ENCODE measurements at regions not wholly inside any gene's neighbourhood (a gene's known extent, or its start where the extent isn't known, plus 50 kb on each side); places are given as distances from the start of the nearest gene placed in this dataset.

GRCh38 chr2:83063933-83064332, 1395.1 kb downstream of the SUCLG1 start:
- Histone ChIP-seq H3K4me1 (ENCODE audit: control insufficient read depth in 2 of 2, insufficient read depth in 2 of 2, low read length in 2 of 2) (no peaks in the 10 kb centered on the region), H3K9me3 (ENCODE audit: control insufficient read depth in 2 of 3, low read length in 3 of 3) (peaks cover 0 to under 1% (median 0%) of the 10 kb centered on the region in 3 experiments), H3K36me3 (ENCODE audit: control insufficient read depth in 2 of 3, insufficient read depth in 3 of 3, low read length in 3 of 3) (no peaks in the 10 kb centered on the region), H3K4me3 (ENCODE audit: low read length) (no peak overlapping the region), H3K27ac (ENCODE audit: low read depth, low read length) (no peak overlapping the region), H3K27me3 (ENCODE audit: control insufficient read depth in 2 of 2, insufficient read depth in 2 of 2, low read length in 2 of 2) (no peaks in the 10 kb centered on the region)
- no peak for ATAC-seq
- POLR2A ChIA-PET: no interaction called here
- H3K36me3 Mint-ChIP-seq: no peaks in the 10 kb centered on the region
- DNase-seq: no peak
- H3K27ac Mint-ChIP-seq: no peak overlapping the region
- no peaks in the 10 kb centered on the region for H3K4me1 Mint-ChIP-seq
- intact Hi-C loops (cut with micrococcal nuclease): no loop called here
- no peaks in the 10 kb centered on the region for H3K27me3 Mint-ChIP-seq
- CTCF ChIA-PET: no interaction called here
- H3K9me3 Mint-ChIP-seq: peaks cover 0 to 15% (median 6%) of the 10 kb centered on the region in 11 donors
- H3K4me3 Mint-ChIP-seq: no peak overlapping the region

GRCh38 chr2:83063511-83063910, 1395.6 kb downstream of the SUCLG1 start:
- Histone ChIP-seq H3K27me3 (ENCODE audit: control insufficient read depth in 2 of 2, insufficient read depth in 2 of 2, low read length in 2 of 2) (no peaks in the 10 kb centered on the region), H3K4me1 (ENCODE audit: control insufficient read depth in 2 of 2, insufficient read depth in 2 of 2, low read length in 2 of 2) (no peaks in the 10 kb centered on the region), H3K4me3 (ENCODE audit: low read length) (no peak overlapping the region), H3K36me3 (ENCODE audit: control insufficient read depth in 2 of 3, insufficient read depth in 3 of 3, low read length in 3 of 3) (no peaks in the 10 kb centered on the region), H3K27ac (ENCODE audit: low read depth, low read length) (no peak overlapping the region), H3K9me3 (ENCODE audit: control insufficient read depth in 2 of 3, low read length in 3 of 3) (peaks cover 0 to 4% (median 0%) of the 10 kb centered on the region in 3 experiments)
- ChIA-PET POLR2A (no interaction called here), CTCF (no interaction called here)
- H3K4me3 Mint-ChIP-seq: no peak overlapping the region
- DNase-seq: no peak
- intact Hi-C loops (cut with micrococcal nuclease): no loop called here
- no peak overlapping the region for H3K27ac Mint-ChIP-seq
- no peaks in the 10 kb centered on the region for H3K27me3 Mint-ChIP-seq
- H3K36me3 Mint-ChIP-seq: no peaks in the 10 kb centered on the region
- no peak for ATAC-seq
- no peaks in the 10 kb centered on the region for H3K4me1 Mint-ChIP-seq
- peaks cover 2 to 19% (median 8%) of the 10 kb centered on the region in 11 donors for H3K9me3 Mint-ChIP-seq

GRCh38 chr2:83058683-83059082, 1400.4 kb downstream of the SUCLG1 start:
- no peak overlapping the region for H3K27ac Mint-ChIP-seq
- Histone ChIP-seq H3K36me3 (ENCODE audit: control insufficient read depth in 2 of 3, insufficient read depth in 3 of 3, low read length in 3 of 3) (no peaks in the 10 kb centered on the region), H3K27ac (ENCODE audit: low read depth, low read length) (no peak overlapping the region), H3K9me3 (ENCODE audit: control insufficient read depth in 2 of 3, low read length in 3 of 3) (peaks cover 0 to 9% (median 0%) of the 10 kb centered on the region in 3 experiments), H3K4me3 (ENCODE audit: low read length) (no peak overlapping the region), H3K27me3 (ENCODE audit: control insufficient read depth in 2 of 2, insufficient read depth in 2 of 2, low read length in 2 of 2) (no peaks in the 10 kb centered on the region), H3K4me1 (ENCODE audit: control insufficient read depth in 2 of 2, insufficient read depth in 2 of 2, low read length in 2 of 2) (no peaks in the 10 kb centered on the region)
- H3K36me3 Mint-ChIP-seq: no peaks in the 10 kb centered on the region
- intact Hi-C loops (cut with micrococcal nuclease): no loop called here
- H3K4me1 Mint-ChIP-seq: no peaks in the 10 kb centered on the region
- no peak for ATAC-seq
- DNase-seq: no peak
- ChIA-PET CTCF (no interaction called here), POLR2A (no interaction called here)
- peaks cover 0 to 14% (median 5%) of the 10 kb centered on the region in 11 donors for H3K9me3 Mint-ChIP-seq
- H3K4me3 Mint-ChIP-seq: no peak overlapping the region
- H3K27me3 Mint-ChIP-seq: no peaks in the 10 kb centered on the region

DNA sequence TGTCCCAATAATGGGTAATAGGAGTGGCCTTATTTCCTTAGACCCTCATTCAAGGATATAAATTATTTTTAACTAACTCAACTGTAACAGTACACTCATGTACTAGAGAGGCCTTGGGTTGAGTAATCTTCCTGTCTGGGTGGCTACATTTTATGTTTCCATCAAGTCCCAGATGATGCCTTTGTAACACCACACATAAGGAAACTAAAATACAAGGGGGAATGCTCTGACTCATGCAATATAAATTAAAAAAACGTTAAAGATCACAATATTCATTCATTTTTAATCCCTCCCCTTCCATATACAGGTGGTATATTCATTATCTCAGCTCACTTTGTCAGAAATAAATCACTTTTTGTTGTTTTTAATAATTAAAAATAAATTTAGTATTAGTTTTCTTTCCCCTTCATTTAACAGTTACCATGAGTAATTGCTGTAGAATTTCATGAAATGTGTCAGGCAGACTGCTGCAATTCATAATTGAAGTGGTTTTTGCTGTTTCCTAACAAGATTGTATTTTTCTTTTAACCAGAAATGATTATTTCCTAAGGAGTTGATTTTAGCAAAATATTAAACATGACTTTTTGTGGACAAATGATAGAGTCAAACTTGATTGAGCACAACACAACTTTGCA, 1403.6 kb downstream of the SUCLG1 start:
- DNase-seq (no peak), ATAC-seq (no peak)
- peaks cover 0 to 9% (median 0%) of the 10 kb centered on the region in 3 experiments for H3K9me3 ChIP-seq (ENCODE audit: control insufficient read depth in 2 of 3, low read length in 3 of 3)
- no peak overlapping the region for H3K4me3 ChIP-seq (ENCODE audit: low read length)
- Mint-ChIP-seq H3K4me1 (no peaks in the 10 kb centered on the region), H3K9me3 (peaks cover 0 to 15% (median 6%) of the 10 kb centered on the region in 11 donors), H3K27me3 (no peaks in the 10 kb centered on the region), H3K4me3 (no peak overlapping the region), H3K27ac (no peak overlapping the region), H3K36me3 (no peaks in the 10 kb centered on the region)
- POLR2A ChIA-PET: no interaction called here
- CTCF ChIA-PET: no interaction called here
- no peak overlapping the region for H3K27ac ChIP-seq (ENCODE audit: low read depth, low read length)
- no peaks in the 10 kb centered on the region for H3K36me3 ChIP-seq (ENCODE audit: control insufficient read depth in 2 of 3, insufficient read depth in 3 of 3, low read length in 3 of 3)
- no peaks in the 10 kb centered on the region for H3K27me3 ChIP-seq (ENCODE audit: control insufficient read depth in 2 of 2, insufficient read depth in 2 of 2, low read length in 2 of 2)
- no peaks in the 10 kb centered on the region for H3K4me1 ChIP-seq (ENCODE audit: control insufficient read depth in 2 of 2, insufficient read depth in 2 of 2, low read length in 2 of 2)
- intact Hi-C loops (cut with micrococcal nuclease): no loop called here

DNA sequence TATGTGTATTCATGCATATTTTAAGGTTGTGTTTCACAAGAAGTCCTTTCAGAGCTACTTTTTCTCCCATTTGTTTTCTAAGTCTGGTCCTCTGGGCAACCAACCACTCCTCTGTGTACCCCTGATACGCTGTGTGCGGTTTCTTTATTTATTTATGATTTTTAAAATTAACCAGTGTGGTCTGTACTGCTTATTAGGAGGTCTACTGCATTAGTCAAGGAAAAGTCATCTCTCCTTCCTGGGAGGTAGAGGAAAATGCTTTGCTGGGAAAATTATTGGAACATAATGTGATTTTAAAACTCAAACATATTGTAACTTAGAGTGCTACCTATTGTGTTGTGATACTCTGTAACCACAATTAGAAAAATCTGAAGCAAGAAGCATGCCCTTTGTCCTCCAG, 1404.3 kb downstream of the SUCLG1 start:
- no peak overlapping the region for H3K27ac ChIP-seq (ENCODE audit: low read depth, low read length)
- H3K4me1 Mint-ChIP-seq: no peaks in the 10 kb centered on the region
- H3K36me3 Mint-ChIP-seq: no peaks in the 10 kb centered on the region
- DNase-seq (no peak), ATAC-seq (no peak)
- H3K27me3 Mint-ChIP-seq: no peaks in the 10 kb centered on the region
- H3K9me3 ChIP-seq (ENCODE audit: control insufficient read depth in 2 of 3, low read length in 3 of 3): peaks cover 0 to 9% (median 0%) of the 10 kb centered on the region in 3 experiments
- H3K36me3 ChIP-seq (ENCODE audit: control insufficient read depth in 2 of 3, insufficient read depth in 3 of 3, low read length in 3 of 3): no peaks in the 10 kb centered on the region
- ChIA-PET POLR2A (no interaction called here), CTCF (no interaction called here)
- no peak overlapping the region for H3K4me3 Mint-ChIP-seq
- H3K4me3 ChIP-seq (ENCODE audit: low read length): no peak overlapping the region
- H3K9me3 Mint-ChIP-seq: peaks cover 0 to 15% (median 5%) of the 10 kb centered on the region in 11 donors
- H3K27ac Mint-ChIP-seq: no peak overlapping the region
- intact Hi-C loops (cut with micrococcal nuclease): no loop called here
- no peaks in the 10 kb centered on the region for H3K4me1 ChIP-seq (ENCODE audit: control insufficient read depth in 2 of 2, insufficient read depth in 2 of 2, low read length in 2 of 2)
- H3K27me3 ChIP-seq (ENCODE audit: control insufficient read depth in 2 of 2, insufficient read depth in 2 of 2, low read length in 2 of 2): no peaks in the 10 kb centered on the region

GRCh38 chr2:83051538-83052170, 1407.4 kb downstream of the SUCLG1 start:
- no peaks in the 10 kb centered on the region for H3K4me1 Mint-ChIP-seq
- H3K4me1 ChIP-seq (ENCODE audit: control insufficient read depth in 2 of 2, insufficient read depth in 2 of 2, low read length in 2 of 2): no peaks in the 10 kb centered on the region
- no peak overlapping the region for H3K27ac Mint-ChIP-seq
- peaks cover 0 to 12% (median 2%) of the 10 kb centered on the region in 11 donors for H3K9me3 Mint-ChIP-seq
- CTCF ChIA-PET: no interaction called here
- no peak overlapping the region for H3K4me3 Mint-ChIP-seq
- no peak for DNase-seq
- H3K9me3 ChIP-seq (ENCODE audit: control insufficient read depth in 2 of 3, low read length in 3 of 3): no peaks in the 10 kb centered on the region
- H3K36me3 Mint-ChIP-seq: no peaks in the 10 kb centered on the region
- POLR2A ChIA-PET: no interaction called here
- no peak overlapping the region for H3K4me3 ChIP-seq (ENCODE audit: low read length)
- no peak overlapping the region for H3K27ac ChIP-seq (ENCODE audit: low read depth, low read length)
- no peaks in the 10 kb centered on the region for H3K27me3 Mint-ChIP-seq
- ATAC-seq: no peak
- H3K36me3 ChIP-seq (ENCODE audit: control insufficient read depth in 2 of 3, insufficient read depth in 3 of 3, low read length in 3 of 3): no peaks in the 10 kb centered on the region
- H3K27me3 ChIP-seq (ENCODE audit: control insufficient read depth in 2 of 2, insufficient read depth in 2 of 2, low read length in 2 of 2): no peaks in the 10 kb centered on the region
- intact Hi-C loops (cut with micrococcal nuclease): no loop called here

- Mint-ChIP-seq H3K27ac (no peak overlapping the region), H3K4me3 (no peak overlapping the region), H3K4me1 (no peaks in the 10 kb centered on the region), H3K36me3 (peaks cover 0 to 3% (median 0%) of the 10 kb centered on the region in 5 donors), H3K27me3 (no peaks in the 10 kb centered on the region), H3K9me3 (peaks cover 0 to 9% (median 4%) of the 10 kb centered on the region in 11 donors)
- H3K4me3 ChIP-seq (ENCODE audit: low read length): no peak overlapping the region
- intact Hi-C loops (cut with micrococcal nuclease): no loop called here
- no peaks in the 10 kb centered on the region for H3K36me3 ChIP-seq (ENCODE audit: control insufficient read depth in 2 of 3, insufficient read depth in 3 of 3, low read length in 3 of 3)
- no peak for ATAC-seq
- no peaks in the 10 kb centered on the region for H3K27me3 ChIP-seq (ENCODE audit: control insufficient read depth in 2 of 2, insufficient read depth in 2 of 2, low read length in 2 of 2)
- CTCF ChIA-PET: no interaction called here
- H3K4me1 ChIP-seq (ENCODE audit: control insufficient read depth in 2 of 2, insufficient read depth in 2 of 2, low read length in 2 of 2): no peaks in the 10 kb centered on the region
- no peak overlapping the region for H3K27ac ChIP-seq (ENCODE audit: low read depth, low read length)
- POLR2A ChIA-PET: no interaction called here
- H3K9me3 ChIP-seq (ENCODE audit: control insufficient read depth in 2 of 3, low read length in 3 of 3): no peaks in the 10 kb centered on the region
- DNase-seq: no peak
Observed at GRCh38 chr2:83042053-83042452, 1417.0 kb downstream of the SUCLG1 start.
